SK-N-MC (cell line): ENCODE measurements at regions not wholly inside any gene's neighbourhood (a gene's known extent, or its start where the extent isn't known, plus 50 kb on each side); places are given as distances from the start of the nearest gene placed in this dataset.

Experiments
- EZH2 ChIP-seq: fragments of 200-600 bp; sonication (generic); IDR thresholded peaks from one replicate; pipeline ENCODE4 v1.6.1; 2017; ENCODE audit warnings: antibody characterized with exemption
- POLR2AphosphoS5 ChIP-seq: IDR thresholded peaks from 2 replicates; pipeline ENCODE4 v1.6.1; 2012; ENCODE audit warnings: mild to moderate bottlenecking, low read depth, low read length, borderline replicate concordance

DNA sequence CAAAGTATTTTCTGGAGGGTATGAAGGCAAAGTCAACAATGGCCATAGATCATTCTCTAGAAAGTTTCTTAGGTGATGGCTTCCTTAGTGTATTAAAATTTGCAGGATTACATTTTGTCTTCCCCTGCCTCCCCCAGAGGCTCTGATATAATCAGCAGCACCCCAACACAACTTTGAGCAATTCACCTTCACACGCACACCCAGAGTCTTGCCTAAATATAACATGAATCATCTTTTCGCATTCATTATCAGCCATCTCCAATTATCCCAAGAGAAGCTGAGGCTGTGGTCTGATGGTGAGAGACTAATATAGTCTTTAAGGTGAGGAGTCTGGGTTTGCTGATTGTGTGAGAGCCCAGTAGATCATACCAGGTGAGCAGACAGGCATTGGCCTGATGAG lies 343.0 kb downstream of the RRAGC start:
- TF ChIP-seq POLR2AphosphoS5 = no peak
- no peak for TF ChIP-seq EZH2
